ENCODE measurements at regions not wholly inside any gene's neighbourhood (a gene's known extent, or its start where the extent isn't known, plus 50 kb on each side); places are given as distances from the start of the nearest gene placed in this dataset.

DNA sequence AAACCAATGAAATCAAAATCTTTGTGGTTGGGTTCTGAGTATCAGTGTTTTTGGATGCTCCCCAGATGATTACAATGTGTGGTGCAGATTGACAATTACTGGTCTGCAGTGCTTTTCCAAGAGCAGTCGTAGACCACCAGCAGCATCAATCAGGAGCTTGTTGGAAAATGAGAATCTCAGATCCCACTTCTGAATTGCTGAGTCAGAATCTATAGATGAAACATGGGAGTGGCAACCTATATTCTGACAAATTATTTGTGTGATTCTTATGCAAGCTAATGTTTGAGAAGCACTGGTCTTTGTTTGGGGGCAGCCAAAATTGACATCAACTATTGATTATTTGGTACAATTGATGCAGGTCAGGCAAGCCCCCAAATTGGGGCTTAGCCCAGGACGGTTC lies 539.9 kb upstream of the BTBD3 start:
- H3K27ac Mint-ChIP-seq: no peak overlapping the region
- ATAC-seq (ENCODE audit: poor library complexity): no peak
- no peaks in the 10 kb centered on the region for H3K4me1 ChIP-seq (ENCODE audit: insufficient read depth, low read length)
- no peaks in the 10 kb centered on the region for H3K36me3 ChIP-seq (ENCODE audit: insufficient read depth, low read length)
- H3K27me3 Mint-ChIP-seq: no peaks in the 10 kb centered on the region
- no peaks in the 10 kb centered on the region for H3K27me3 ChIP-seq (ENCODE audit: control insufficient read depth in 1 of 2, insufficient read depth in 2 of 2, low read length in 2 of 2)
- no peaks in the 10 kb centered on the region for H3K4me1 Mint-ChIP-seq (ENCODE audit: low read depth)
- H3K9me3 ChIP-seq (ENCODE audit: control insufficient read depth in 1 of 2, insufficient read depth in 1 of 2, low read length in 2 of 2): peaks cover 0 to 9% of the 10 kb centered on the region in 2 experiments
- no peak for TF ChIP-seq CTCF (IDR thresholded peaks at IDR 0.05)
- ChIA-PET CTCF (interaction anchor here (0.6 kb wide), 1 partner anchor 143 kb away, joined by 3 read pairs; no protein-coding TSS in a partner anchor), POLR2A (no interaction called here)
- intact Hi-C loops (cut with DNase I, micrococcal nuclease): no loop called here
- H3K36me3 Mint-ChIP-seq (ENCODE audit: low read depth): no peaks in the 10 kb centered on the region
- no peak overlapping the region for H3K27ac ChIP-seq (ENCODE audit: low read depth in 1 of 2, low read length in 2 of 2)
- H3K9me3 Mint-ChIP-seq: peaks cover 11% of the 10 kb centered on the region
- no peak overlapping the region for H3K4me3 Mint-ChIP-seq
- H3K4me3 ChIP-seq (ENCODE audit: low read length): no peak overlapping the region
- no peak for DNase-seq

DNA sequence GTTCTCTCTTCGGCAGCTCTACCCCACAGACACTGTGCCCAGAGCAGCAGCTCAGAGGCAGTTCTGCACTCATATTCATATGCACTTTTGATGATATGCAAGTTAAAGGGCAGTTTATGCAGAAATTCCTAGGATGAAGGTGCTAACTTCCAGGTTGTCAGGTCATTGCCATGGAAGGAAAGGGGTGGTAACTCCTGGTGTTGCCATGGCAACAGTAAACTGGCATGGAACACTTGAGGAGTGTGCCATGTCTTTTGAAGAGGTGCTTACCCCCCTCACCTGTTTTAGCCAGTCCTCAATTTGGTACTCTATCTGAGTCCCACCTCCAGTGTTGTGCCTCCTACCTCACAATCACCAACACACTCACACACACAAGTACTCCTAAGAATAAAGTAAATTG lies 539.4 kb upstream of the BTBD3 start:
- no peak overlapping the region for H3K27ac ChIP-seq (ENCODE audit: low read depth in 1 of 2, low read length in 2 of 2)
- peaks cover 11% of the 10 kb centered on the region for H3K9me3 Mint-ChIP-seq
- DNase-seq: no peak
- H3K27me3 Mint-ChIP-seq: no peaks in the 10 kb centered on the region
- POLR2A ChIA-PET: no interaction called here
- intact Hi-C loops (cut with DNase I, micrococcal nuclease): no loop called here
- H3K36me3 Mint-ChIP-seq (ENCODE audit: low read depth): no peaks in the 10 kb centered on the region
- CTCF ChIA-PET: no interaction called here
- H3K4me1 ChIP-seq (ENCODE audit: insufficient read depth, low read length): no peaks in the 10 kb centered on the region
- no peak for TF ChIP-seq CTCF (IDR thresholded peaks at IDR 0.05)
- ATAC-seq (ENCODE audit: poor library complexity): no peak
- H3K4me3 Mint-ChIP-seq: no peak overlapping the region
- H3K9me3 ChIP-seq (ENCODE audit: control insufficient read depth in 1 of 2, insufficient read depth in 1 of 2, low read length in 2 of 2): peaks cover 0 to 9% of the 10 kb centered on the region in 2 experiments
- no peaks in the 10 kb centered on the region for H3K27me3 ChIP-seq (ENCODE audit: control insufficient read depth in 1 of 2, insufficient read depth in 2 of 2, low read length in 2 of 2)
- no peaks in the 10 kb centered on the region for H3K4me1 Mint-ChIP-seq (ENCODE audit: low read depth)
- no peak overlapping the region for H3K27ac Mint-ChIP-seq
- H3K4me3 ChIP-seq (ENCODE audit: low read length): no peak overlapping the region
- no peaks in the 10 kb centered on the region for H3K36me3 ChIP-seq (ENCODE audit: insufficient read depth, low read length)

- ATAC-seq (ENCODE audit: poor library complexity) (no peak), DNase-seq (no peak)
- no peak overlapping the region for H3K27ac Mint-ChIP-seq
- Histone ChIP-seq H3K9me3 (ENCODE audit: control insufficient read depth in 1 of 2, insufficient read depth in 1 of 2, low read length in 2 of 2) (peaks cover 0 to 9% of the 10 kb centered on the region in 2 experiments), H3K27me3 (ENCODE audit: control insufficient read depth in 1 of 2, insufficient read depth in 2 of 2, low read length in 2 of 2) (no peaks in the 10 kb centered on the region), H3K36me3 (ENCODE audit: insufficient read depth, low read length) (no peaks in the 10 kb centered on the region), H3K4me3 (ENCODE audit: low read length) (no peak overlapping the region), H3K27ac (ENCODE audit: low read depth in 1 of 2, low read length in 2 of 2) (no peak overlapping the region), H3K4me1 (ENCODE audit: insufficient read depth, low read length) (no peaks in the 10 kb centered on the region)
- H3K4me1 Mint-ChIP-seq (ENCODE audit: low read depth): no peaks in the 10 kb centered on the region
- CTCF ChIA-PET: no interaction called here
- intact Hi-C loops (cut with DNase I, micrococcal nuclease): no loop called here
- H3K36me3 Mint-ChIP-seq (ENCODE audit: low read depth): no peaks in the 10 kb centered on the region
- no peaks in the 10 kb centered on the region for H3K27me3 Mint-ChIP-seq
- POLR2A ChIA-PET: no interaction called here
- no peak for TF ChIP-seq CTCF (IDR thresholded peaks at IDR 0.05)
- H3K4me3 Mint-ChIP-seq: no peak overlapping the region
- peaks cover 15% of the 10 kb centered on the region for H3K9me3 Mint-ChIP-seq
Measured at GRCh38 chr20:11379257-11380011, 538.3 kb upstream of the BTBD3 start.

Data from CD4-positive, alpha-beta T cell (primary cell).